ENCODE measurements at regions not wholly inside any gene's neighbourhood (a gene's known extent, or its start where the extent isn't known, plus 50 kb on each side); places are given as distances from the start of the nearest gene placed in this dataset.

GRCh38 chr11:33610903-33611302, 89.7 kb downstream of the C11orf91 start:
- Histone ChIP-seq H3K27me3 (no peaks in the 10 kb centered on the region), H3K36me3 (no peaks in the 10 kb centered on the region), H3K9me3 (no peaks in the 10 kb centered on the region), H3K4me1 (no peaks in the 10 kb centered on the region), H3K4me3 (no peak overlapping the region), H3K27ac (no peak overlapping the region)
- no peak for TF ChIP-seq POLR2A (IDR thresholded peaks at IDR 0.05)
- TF ChIP-seq EP300 (IDR thresholded peaks at IDR 0.05) = no peak
- TF ChIP-seq POLR2AphosphoS5 (IDR thresholded peaks at IDR 0.05) = no peak
- TF ChIP-seq CTCF (IDR thresholded peaks at IDR 0.05) = no peak
- no peak for ATAC-seq (ENCODE audit: low FRiP score in 2 of 2)
- no peak for DNase-seq
- WGBS, 2 donors = 69 to 90% methylated on average over 2 of the region's 2 CpGs

GRCh38 chr11:33608386-33608785, 92.2 kb downstream of the C11orf91 start:
- H3K36me3 ChIP-seq = no peaks in the 10 kb centered on the region
- H3K4me1 ChIP-seq = no peaks in the 10 kb centered on the region
- no peak for TF ChIP-seq EP300 (IDR thresholded peaks at IDR 0.05)
- no peak for TF ChIP-seq POLR2AphosphoS5 (IDR thresholded peaks at IDR 0.05)
- TF ChIP-seq POLR2A (IDR thresholded peaks at IDR 0.05) = no peak
- no peak for TF ChIP-seq CTCF (IDR thresholded peaks at IDR 0.05)
- no peak overlapping the region for H3K4me3 ChIP-seq
- H3K27me3 ChIP-seq = no peaks in the 10 kb centered on the region
- H3K27ac ChIP-seq = no peak overlapping the region
- ATAC-seq (ENCODE audit: low FRiP score in 2 of 2) (no peak), DNase-seq (no peak)
- H3K9me3 ChIP-seq = no peaks in the 10 kb centered on the region

GRCh38 chr11:33606762-33607161, 93.9 kb downstream of the C11orf91 start:
- DNase-seq = peak in 1 of 2 donors; percentile 15
- Histone ChIP-seq H3K4me3 (no peak overlapping the region), H3K27ac (no peak overlapping the region), H3K9me3 (no peaks in the 10 kb centered on the region), H3K4me1 (no peaks in the 10 kb centered on the region), H3K36me3 (no peaks in the 10 kb centered on the region), H3K27me3 (no peaks in the 10 kb centered on the region)
- ATAC-seq (ENCODE audit: low FRiP score in 2 of 2) = no peak
- TF ChIP-seq POLR2A (IDR thresholded peaks at IDR 0.05) (no peak), EP300 (IDR thresholded peaks at IDR 0.05) (no peak), CTCF (IDR thresholded peaks at IDR 0.05) (no peak)
- 90 to 91% methylated on average over 10 of the region's 10 CpGs for WGBS, 2 donors

GRCh38 chr11:33605703-33606102, 94.9 kb downstream of the C11orf91 start:
- Histone ChIP-seq H3K27ac (no peak overlapping the region), H3K4me1 (no peaks in the 10 kb centered on the region), H3K9me3 (no peaks in the 10 kb centered on the region), H3K4me3 (no peak overlapping the region), H3K27me3 (no peaks in the 10 kb centered on the region), H3K36me3 (no peaks in the 10 kb centered on the region)
- 87 to 88% methylated on average over 3 of the region's 3 CpGs for WGBS, 2 donors
- ATAC-seq (ENCODE audit: low FRiP score in 2 of 2) = no peak
- TF ChIP-seq POLR2AphosphoS5 (IDR thresholded peaks at IDR 0.05) (no peak), EP300 (IDR thresholded peaks at IDR 0.05) (no peak), POLR2A (IDR thresholded peaks at IDR 0.05) (no peak), CTCF (IDR thresholded peaks at IDR 0.05) (no peak)
- no peak for DNase-seq

- ATAC-seq (ENCODE audit: low FRiP score in 2 of 2) (no peak), DNase-seq (no peak)
- no peaks in the 10 kb centered on the region for H3K27me3 ChIP-seq
- TF ChIP-seq POLR2A (IDR thresholded peaks at IDR 0.05) (no peak), POLR2AphosphoS5 (IDR thresholded peaks at IDR 0.05) (no peak), EP300 (IDR thresholded peaks at IDR 0.05) (no peak), CTCF (IDR thresholded peaks at IDR 0.05) (no peak)
- no peak overlapping the region for H3K4me3 ChIP-seq
- no peaks in the 10 kb centered on the region for H3K36me3 ChIP-seq
- peaks cover 0 to 8% (median 6%) of the 10 kb centered on the region in 4 donors for H3K9me3 ChIP-seq
- H3K27ac ChIP-seq = no peak overlapping the region
- WGBS, 2 donors = 48 to 61% methylated on average over 19 of the region's 19 CpGs
- H3K4me1 ChIP-seq = no peaks in the 10 kb centered on the region
These were observed 102.1 kb downstream of the C11orf91 start for GRCh38 chr11:33598426-33599069.
